HUES6 (cell line): ENCODE measurements at regions not wholly inside any gene's neighbourhood (a gene's known extent, or its start where the extent isn't known, plus 50 kb on each side); places are given as distances from the start of the nearest gene placed in this dataset.

ENCODE experiments used
- H3K27ac ChIP-seq: 2 replicates; pipeline ENCODE4 v1.7.0; 2013; ENCODE audit warnings: low read depth, mild to moderate bottlenecking, low read length, inconsistent platforms
- H3K27me3 ChIP-seq: 2 replicates; pipeline ENCODE4 v1.6.1; 2013; ENCODE audit warnings: low read length; ENCODE audit not compliant: control insufficient read depth, insufficient read depth
- H3K36me3 ChIP-seq: 2 replicates; pipeline ENCODE4 v1.6.1; 2013; ENCODE audit warnings: low read length; ENCODE audit not compliant: control insufficient read depth, insufficient read depth
- H3K4me1 ChIP-seq: 2 replicates; pipeline ENCODE4 v1.6.1; 2013; ENCODE audit warnings: low read length; ENCODE audit not compliant: control insufficient read depth, insufficient read depth
- H3K4me3 ChIP-seq: 2 replicates; pipeline ENCODE4 v1.5.1; 2013; ENCODE audit warnings: low read depth, low read length
- H3K9ac ChIP-seq: one replicate; pipeline ENCODE4 v1.6.1; 2013; ENCODE audit warnings: mild to moderate bottlenecking, low read length
- H3K9me3 ChIP-seq: 2 replicates; pipeline ENCODE4 v1.6.1; 2013; ENCODE audit warnings: low read depth, low read length; ENCODE audit not compliant: control insufficient read depth, insufficient read depth

DNA sequence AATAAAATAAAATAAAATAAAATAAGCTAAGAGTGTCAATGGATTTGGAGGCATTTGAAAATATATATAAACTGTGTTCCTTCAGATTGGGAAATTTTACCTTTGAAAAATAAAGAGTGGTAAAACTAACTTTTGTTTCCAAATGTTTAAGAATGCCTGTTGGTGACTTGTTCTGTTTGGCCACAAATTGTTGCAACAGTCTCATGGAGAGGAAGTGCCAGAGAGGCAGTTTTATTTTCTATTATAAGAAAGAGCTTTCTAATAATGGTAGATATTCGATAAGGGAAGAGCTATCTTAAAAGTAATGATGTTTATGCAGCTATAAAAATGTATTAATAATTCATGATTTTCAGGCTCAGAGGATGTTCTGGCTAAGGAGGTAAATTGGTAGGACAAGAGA, 68.8 kb upstream of the MDGA2 start:
- Histone ChIP-seq H3K9me3 (no peaks in the 10 kb centered on the region), H3K27ac (no peak overlapping the region), H3K4me3 (no peak overlapping the region), H3K27me3 (no peaks in the 10 kb centered on the region), H3K9ac (no peak overlapping the region), H3K4me1 (no peaks in the 10 kb centered on the region; the same call in 1 of the 2 replicates), H3K36me3 (no peaks in the 10 kb centered on the region)

DNA sequence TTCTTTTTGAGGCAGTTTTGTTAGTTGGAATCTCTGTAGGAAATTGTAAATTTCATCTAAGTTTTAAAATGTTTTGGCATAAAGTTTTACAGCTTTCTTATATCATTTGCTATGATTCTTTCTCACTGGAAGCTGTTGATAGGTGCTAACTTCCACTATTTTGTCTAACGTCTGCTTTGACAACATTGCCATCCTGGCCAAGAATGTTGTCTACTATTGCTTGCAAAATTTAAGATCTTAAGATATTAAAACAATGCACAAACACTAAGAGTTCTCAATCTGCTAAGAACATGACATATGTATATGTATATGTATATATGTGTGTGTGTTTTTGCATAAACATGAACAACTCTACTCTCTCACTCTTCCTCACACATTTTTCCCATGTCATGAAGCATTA, 64.1 kb upstream of the MDGA2 start:
- no peak overlapping the region for H3K27ac ChIP-seq
- H3K4me1 ChIP-seq: no peaks in the 10 kb centered on the region
- no peaks in the 10 kb centered on the region for H3K36me3 ChIP-seq
- no peaks in the 10 kb centered on the region for H3K27me3 ChIP-seq
- H3K4me3 ChIP-seq: no peak overlapping the region
- H3K9me3 ChIP-seq: no peaks in the 10 kb centered on the region
- H3K9ac ChIP-seq: no peak overlapping the region

DNA sequence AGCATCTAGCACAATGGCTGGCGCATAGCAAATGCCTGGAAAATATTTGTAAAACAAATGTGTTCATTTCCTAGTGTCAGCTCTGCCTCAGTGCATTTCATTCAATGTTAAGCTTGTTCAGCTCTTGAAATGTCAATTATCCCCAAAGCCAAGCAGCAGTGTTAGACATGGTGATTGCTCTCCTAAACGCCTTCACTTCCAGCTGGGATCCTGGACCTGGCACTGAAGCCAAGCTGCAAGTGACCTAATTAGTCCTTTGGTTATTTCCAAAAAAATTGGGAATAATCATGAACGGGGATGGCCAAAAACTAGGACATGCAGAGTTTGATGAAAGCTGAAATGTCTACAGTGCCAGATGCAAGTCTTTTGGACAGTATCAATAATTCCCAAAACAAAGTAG, 54.9 kb upstream of the MDGA2 start:
- Histone ChIP-seq H3K9me3 (no peaks in the 10 kb centered on the region), H3K4me1 (no peaks in the 10 kb centered on the region), H3K4me3 (no peak overlapping the region), H3K36me3 (no peaks in the 10 kb centered on the region), H3K27me3 (no peaks in the 10 kb centered on the region), H3K9ac (no peak overlapping the region), H3K27ac (no peak overlapping the region)
